ENCODE measurements at regions not wholly inside any gene's neighbourhood (a gene's known extent, or its start where the extent isn't known, plus 50 kb on each side); places are given as distances from the start of the nearest gene placed in this dataset.
"Not testable (repeated sequence)": the region's sequence is repeated elsewhere in the genome, so short reads cannot be mapped to it uniquely, and the experiment has no call there.

- H3K27ac Mint-ChIP-seq; H3K4me3 Mint-ChIP-seq; intact Hi-C loops (cut with micrococcal nuclease); H3K36me3 Mint-ChIP-seq (ENCODE audit: low read depth); H3K4me1 Mint-ChIP-seq; DNase-seq; H3K9me3 Mint-ChIP-seq: not testable (repeated sequence)
- H3K27me3 Mint-ChIP-seq = peaks cover 10% of the 10 kb centered on the region
These were observed 142.2 kb downstream of the CRLF3 start for GRCh38 chr17:30682280-30682679.

DNA sequence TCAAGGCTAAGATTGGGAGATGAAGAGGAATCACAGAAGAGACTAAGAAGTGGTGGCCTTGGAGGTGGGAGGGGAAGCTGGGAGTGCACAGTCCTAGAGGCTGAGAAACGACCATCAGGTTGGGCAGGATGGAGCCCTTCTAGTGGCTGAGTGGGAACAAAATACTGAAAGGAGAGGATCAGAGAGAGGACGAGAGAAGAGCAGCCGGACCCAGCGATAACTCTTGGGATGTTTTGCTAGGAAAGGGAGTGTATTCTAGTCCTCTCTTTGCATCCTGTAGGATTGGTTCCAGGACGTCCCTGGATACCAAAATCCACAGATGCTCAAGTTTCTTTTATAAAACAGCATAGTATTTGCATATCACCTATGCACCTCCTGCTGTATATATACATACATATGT is 143.8 kb downstream of the CRLF3 start:
- not testable (repeated sequence) for H3K4me3 Mint-ChIP-seq, H3K9me3 Mint-ChIP-seq

GRCh38 chr17:30677550-30678249 is 146.8 kb downstream of the CRLF3 start:
- no peak overlapping the region for H3K4me3 Mint-ChIP-seq
- H3K9me3 Mint-ChIP-seq = peaks cover 12% of the 10 kb centered on the region
- H3K27me3 Mint-ChIP-seq = no peaks in the 10 kb centered on the region
- H3K27ac Mint-ChIP-seq = no peak overlapping the region
- H3K36me3 Mint-ChIP-seq (ENCODE audit: low read depth) = no peaks in the 10 kb centered on the region
- DNase-seq = no peak
- intact Hi-C loops (cut with micrococcal nuclease) = no loop called here
- no peaks in the 10 kb centered on the region for H3K4me1 Mint-ChIP-seq

More for the DNA sequence above, 143.8 kb downstream of the CRLF3 start:
- DNase-seq; intact Hi-C loops (cut with micrococcal nuclease); H3K36me3 Mint-ChIP-seq (ENCODE audit: low read depth); H3K4me1 Mint-ChIP-seq; H3K27me3 Mint-ChIP-seq; H3K27ac Mint-ChIP-seq: not testable (repeated sequence)

DNA sequence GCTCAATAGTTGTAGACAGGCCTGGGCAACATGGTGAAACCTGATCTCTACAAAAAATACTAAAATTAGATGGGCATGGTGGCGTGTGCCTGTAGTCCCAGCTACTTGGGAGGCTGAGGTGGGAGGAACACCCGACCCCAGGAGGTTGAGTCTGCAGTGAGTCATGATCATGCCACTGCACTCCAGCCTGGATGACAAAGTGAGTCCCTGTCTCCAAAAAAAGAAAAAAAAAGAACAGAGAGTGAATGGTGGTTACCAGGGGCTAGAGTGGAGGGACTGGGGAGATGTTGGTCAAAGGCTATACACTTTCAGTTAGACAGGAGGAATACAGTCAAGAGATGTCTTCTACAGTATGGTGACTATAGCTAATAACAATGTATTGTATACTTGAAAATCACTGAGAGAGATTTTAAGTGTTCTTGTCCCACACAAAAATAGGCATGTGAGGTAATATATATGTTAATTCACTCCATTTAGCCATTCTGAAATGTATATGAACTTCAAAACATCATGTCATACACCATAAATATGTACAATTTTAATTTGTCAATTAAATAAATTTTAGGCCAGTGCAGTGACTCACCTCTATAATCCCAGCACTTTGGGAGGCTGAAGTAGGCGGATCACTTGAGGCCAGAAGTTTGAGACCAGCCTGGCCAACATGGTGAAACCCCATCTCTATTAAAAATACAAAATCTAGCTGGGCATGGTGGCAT is 148.6 kb downstream of the CRLF3 start:
- H3K27me3 Mint-ChIP-seq = not testable (repeated sequence)

DNA sequence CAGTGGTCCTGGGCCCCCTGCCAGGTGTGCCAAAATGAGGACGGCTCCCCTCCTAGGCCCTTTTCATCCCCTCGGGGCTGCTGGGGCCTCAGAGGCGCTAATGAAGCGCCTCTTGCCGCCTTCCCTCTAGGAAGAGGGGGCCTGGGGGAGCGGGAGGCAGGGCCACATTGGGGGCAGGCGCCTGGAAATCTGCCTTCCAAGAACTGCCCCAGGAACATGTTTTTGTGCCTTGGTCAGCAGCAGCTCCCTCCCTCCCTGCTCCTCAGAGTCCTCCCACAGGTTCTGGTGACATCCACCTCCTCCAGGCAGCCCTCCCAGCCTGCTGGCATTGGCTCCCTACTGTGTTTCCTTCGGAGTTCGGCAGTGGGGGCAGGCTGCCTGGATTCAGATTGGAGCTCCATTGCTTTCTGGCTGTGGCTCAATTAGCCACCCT is 155.3 kb downstream of the CRLF3 start:
- H3K4me1 Mint-ChIP-seq; H3K27ac Mint-ChIP-seq; H3K36me3 Mint-ChIP-seq (ENCODE audit: low read depth); H3K27me3 Mint-ChIP-seq; DNase-seq; H3K4me3 Mint-ChIP-seq; intact Hi-C loops (cut with micrococcal nuclease); H3K9me3 Mint-ChIP-seq: not testable (repeated sequence)

More for the DNA sequence above, 148.6 kb downstream of the CRLF3 start:
- H3K36me3 Mint-ChIP-seq (ENCODE audit: low read depth); H3K4me1 Mint-ChIP-seq; intact Hi-C loops (cut with micrococcal nuclease); H3K4me3 Mint-ChIP-seq; DNase-seq; H3K27ac Mint-ChIP-seq: not testable (repeated sequence)
- peaks cover 12% of the 10 kb centered on the region for H3K9me3 Mint-ChIP-seq

GRCh38 chr17:30668360-30669181 is 155.9 kb downstream of the CRLF3 start:
- DNase-seq; H3K4me1 Mint-ChIP-seq; intact Hi-C loops (cut with micrococcal nuclease); H3K9me3 Mint-ChIP-seq; H3K36me3 Mint-ChIP-seq (ENCODE audit: low read depth); H3K4me3 Mint-ChIP-seq; H3K27ac Mint-ChIP-seq; H3K27me3 Mint-ChIP-seq: not testable (repeated sequence)

GRCh38 chr17:30667657-30668359 is 156.7 kb downstream of the CRLF3 start:
- H3K27ac Mint-ChIP-seq; H3K9me3 Mint-ChIP-seq; intact Hi-C loops (cut with micrococcal nuclease); DNase-seq; H3K4me3 Mint-ChIP-seq; H3K36me3 Mint-ChIP-seq (ENCODE audit: low read depth); H3K4me1 Mint-ChIP-seq; H3K27me3 Mint-ChIP-seq: not testable (repeated sequence)

DNA sequence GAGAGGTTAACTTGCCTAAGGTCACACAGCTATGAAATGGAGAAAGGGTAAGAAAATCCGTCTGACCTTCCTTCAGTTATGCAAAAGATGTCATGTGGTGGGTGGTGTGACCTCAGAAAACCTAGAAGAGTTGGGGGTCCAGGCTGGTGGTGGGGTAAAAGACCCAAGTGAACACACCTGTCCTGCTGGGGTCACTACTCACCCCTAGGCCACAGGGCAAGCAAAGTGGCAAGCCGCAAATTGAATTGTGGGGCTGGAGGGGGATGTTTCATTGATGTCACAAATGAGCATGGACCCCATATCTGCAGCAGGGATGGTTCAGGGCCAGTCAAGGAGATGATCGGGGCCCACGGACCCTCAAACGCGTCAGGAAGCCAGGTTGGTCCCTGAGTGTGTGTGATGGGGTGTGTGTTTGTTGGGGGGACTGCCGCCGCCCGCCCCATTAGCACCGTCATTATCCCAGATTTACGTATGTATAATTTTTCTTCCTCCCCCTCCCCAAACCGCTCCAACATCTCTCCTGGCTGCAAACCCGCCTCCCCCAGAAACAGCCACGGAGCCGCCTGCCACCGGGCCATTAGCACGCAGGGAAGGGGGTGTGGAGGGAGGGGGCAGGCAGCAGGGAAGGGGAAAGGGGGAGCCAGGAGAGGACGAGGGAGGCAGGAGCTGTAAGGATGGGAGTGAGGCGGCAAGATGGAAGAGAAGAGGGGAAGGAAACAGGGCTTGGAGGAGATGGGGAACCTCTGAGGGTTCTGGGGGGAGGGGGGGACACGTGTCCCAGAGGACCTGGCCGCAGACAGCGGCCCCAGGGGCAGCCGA is 157.4 kb downstream of the CRLF3 start:
- H3K4me3 Mint-ChIP-seq = peak overlapping the region; percentile 17

GRCh38 chr17:30663727-30664455 is 160.6 kb downstream of the CRLF3 start:
- H3K4me3 Mint-ChIP-seq; H3K27me3 Mint-ChIP-seq; H3K4me1 Mint-ChIP-seq; intact Hi-C loops (cut with micrococcal nuclease); DNase-seq; H3K27ac Mint-ChIP-seq; H3K9me3 Mint-ChIP-seq; H3K36me3 Mint-ChIP-seq (ENCODE audit: low read depth): not testable (repeated sequence)

More for the DNA sequence above, 157.4 kb downstream of the CRLF3 start:
- H3K27me3 Mint-ChIP-seq; H3K4me1 Mint-ChIP-seq; DNase-seq; H3K9me3 Mint-ChIP-seq; H3K36me3 Mint-ChIP-seq (ENCODE audit: low read depth); intact Hi-C loops (cut with micrococcal nuclease): not testable (repeated sequence)
- peak overlapping the region; percentile 69 for H3K27ac Mint-ChIP-seq

DNA sequence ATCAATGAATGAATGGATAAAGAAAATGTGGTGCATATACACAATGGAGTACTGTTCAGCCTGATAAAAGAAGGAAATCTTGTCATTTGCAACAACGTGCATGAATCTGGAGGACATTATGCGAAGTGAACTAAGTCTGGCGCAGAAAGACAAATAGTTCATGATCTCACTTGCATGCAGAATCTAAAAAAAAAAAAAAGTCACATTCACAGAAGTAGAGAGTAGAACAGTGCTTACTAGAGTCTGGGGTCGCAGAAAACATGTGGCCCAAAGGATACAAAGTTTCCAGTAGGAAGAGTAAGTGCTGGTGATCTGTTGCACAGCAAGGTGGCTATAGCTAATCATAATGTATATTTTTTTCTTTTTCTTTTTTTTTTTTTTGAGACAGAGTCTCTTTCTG is 167.3 kb downstream of the CRLF3 start:
- H3K27ac Mint-ChIP-seq; intact Hi-C loops (cut with micrococcal nuclease); H3K27me3 Mint-ChIP-seq; H3K9me3 Mint-ChIP-seq; H3K4me1 Mint-ChIP-seq; H3K4me3 Mint-ChIP-seq; H3K36me3 Mint-ChIP-seq (ENCODE audit: low read depth); DNase-seq: not testable (repeated sequence)

DNA sequence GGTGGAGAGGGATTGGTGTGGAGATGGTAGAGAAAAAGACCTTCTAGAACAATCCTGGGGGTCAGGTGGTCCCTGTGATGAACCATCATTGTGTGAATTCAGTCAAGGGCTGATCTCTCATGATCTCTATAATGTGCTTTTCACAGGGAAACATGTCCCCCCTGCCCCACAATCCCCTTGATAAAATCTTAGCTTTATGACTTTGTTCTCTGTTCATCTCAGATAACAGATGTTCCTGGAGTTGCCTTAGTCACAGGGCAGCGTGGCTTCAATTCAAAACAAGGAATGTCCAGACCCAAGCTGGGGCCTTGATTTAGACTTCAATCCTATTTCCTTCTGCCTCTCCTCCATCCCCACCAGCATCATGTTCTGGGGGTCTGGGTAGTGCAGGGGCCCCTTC is 171.5 kb downstream of the CRLF3 start:
- H3K9me3 Mint-ChIP-seq; H3K27me3 Mint-ChIP-seq; H3K4me1 Mint-ChIP-seq; DNase-seq; H3K36me3 Mint-ChIP-seq (ENCODE audit: low read depth); intact Hi-C loops (cut with micrococcal nuclease); H3K4me3 Mint-ChIP-seq; H3K27ac Mint-ChIP-seq: not testable (repeated sequence)

DNA sequence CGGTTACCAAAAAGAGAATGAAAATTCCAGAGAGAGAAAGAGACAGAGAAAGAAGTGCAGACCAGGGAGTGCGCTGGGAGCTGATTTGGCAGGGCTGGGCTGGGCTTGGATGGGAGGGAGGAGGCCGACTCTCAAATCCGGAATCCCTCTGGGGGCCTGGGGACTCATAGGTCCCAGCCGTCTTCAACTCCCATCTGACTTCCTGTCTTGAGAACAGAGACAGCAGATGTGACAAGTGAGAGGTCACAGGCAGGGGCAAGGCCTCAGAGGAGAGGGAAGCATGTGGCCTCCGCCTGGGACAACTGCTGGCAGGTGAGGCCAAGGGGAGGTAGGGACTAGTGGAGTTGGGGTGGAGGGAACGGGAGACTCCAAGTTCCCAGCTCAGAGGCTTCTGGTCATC is 172.9 kb downstream of the GOSR1 start:
- intact Hi-C loops (cut with micrococcal nuclease); H3K27ac Mint-ChIP-seq; DNase-seq; H3K4me1 Mint-ChIP-seq; H3K9me3 Mint-ChIP-seq; H3K36me3 Mint-ChIP-seq (ENCODE audit: low read depth); H3K27me3 Mint-ChIP-seq; H3K4me3 Mint-ChIP-seq: not testable (repeated sequence)
